Trophoblast cell (in vitro differentiated cells and primary cell): ENCODE measurements at regions not wholly inside any gene's neighbourhood (a gene's known extent, or its start where the extent isn't known, plus 50 kb on each side); places are given as distances from the start of the nearest gene placed in this dataset.

Source experiments
- DNase-seq, 2 donors: peaks; one replicate each; pipeline ENCODE4 v3.0.0-alpha.2; 2016
- H2AFZ ChIP-seq: 2 replicates; pipeline ENCODE4 v1.6.1; 2013; ENCODE audit warnings: low read length, moderate library complexity, mild to moderate bottlenecking; ENCODE audit not compliant: insufficient read depth, poor library complexity
- H2AK5ac ChIP-seq: 2 replicates; pipeline ENCODE4 v1.6.1; 2013; ENCODE audit warnings: mild to moderate bottlenecking, low read length
- H2BK120ac ChIP-seq: 2 replicates; pipeline ENCODE4 v1.6.1; 2013; ENCODE audit warnings: low read length, mild to moderate bottlenecking, moderate library complexity; ENCODE audit not compliant: insufficient read depth, poor library complexity
- H2BK12ac ChIP-seq: 2 replicates; pipeline ENCODE4 v1.6.1; 2013; ENCODE audit warnings: mild to moderate bottlenecking, low read length, moderate library complexity
- H2BK5ac ChIP-seq: 2 replicates; pipeline ENCODE4 v1.6.1; 2013; ENCODE audit warnings: low read length, low read depth, moderate library complexity, mild to moderate bottlenecking; ENCODE audit not compliant: poor library complexity
- H3K14ac ChIP-seq: 2 replicates; pipeline ENCODE4 v1.6.1; 2013; ENCODE audit warnings: mild to moderate bottlenecking, low read length
- H3K18ac ChIP-seq: 2 replicates; pipeline ENCODE4 v1.6.1; 2013; ENCODE audit warnings: mild to moderate bottlenecking, low read length
- H3K23ac ChIP-seq: 2 replicates; pipeline ENCODE4 v1.6.1; 2013; ENCODE audit warnings: low read length
- H3K27ac ChIP-seq: 2 replicates; pipeline ENCODE4 v1.5.1; 2013; ENCODE audit warnings: low read depth, mild to moderate bottlenecking, inconsistent platforms, low read length, moderate library complexity
- H3K27me3 ChIP-seq: 2 replicates; pipeline ENCODE4 v1.6.1; 2013; ENCODE audit warnings: inconsistent platforms, mild to moderate bottlenecking, low read length, moderate library complexity; ENCODE audit not compliant: insufficient read depth
- H3K36me3 ChIP-seq, 2 experiments: 1 replicate in 1 of 2; 2 replicates in 1 of 2; pipeline ENCODE4 v1.6.1; 2013; ENCODE audit warnings: low read length in 2 of 2, mild to moderate bottlenecking in 2 of 2, moderate library complexity in 1 of 2; ENCODE audit not compliant: insufficient read depth in 2 of 2, control insufficient read depth in 1 of 2
- H3K4ac ChIP-seq: 2 replicates; pipeline ENCODE4 v1.6.1; 2013; ENCODE audit warnings: low read depth, mild to moderate bottlenecking, low read length, moderate library complexity
- H3K4me1 ChIP-seq, 2 experiments: 1 replicate in 1 of 2; 2 replicates in 1 of 2; pipeline ENCODE4 v1.6.1; 2013; ENCODE audit warnings: low read length in 2 of 2, mild to moderate bottlenecking in 2 of 2, moderate library complexity in 1 of 2; ENCODE audit not compliant: insufficient read depth in 2 of 2, control insufficient read depth in 1 of 2
- H3K4me2 ChIP-seq: 2 replicates; pipeline ENCODE4 v1.6.1; 2013; ENCODE audit warnings: inconsistent platforms, mild to moderate bottlenecking, low read length, moderate library complexity
- H3K4me3 ChIP-seq: 2 replicates; pipeline ENCODE4 v1.5.1; 2013; ENCODE audit warnings: mild to moderate bottlenecking, low read depth, low read length, inconsistent platforms
- H3K79me1 ChIP-seq: one replicate; pipeline ENCODE4 v1.6.1; 2013; ENCODE audit warnings: low read length
- H3K79me2 ChIP-seq: 2 replicates; pipeline ENCODE4 v1.6.1; 2013; ENCODE audit warnings: low read length, mild to moderate bottlenecking; ENCODE audit not compliant: control insufficient read depth, insufficient read depth, poor library complexity
- H3K9ac ChIP-seq: 2 replicates; pipeline ENCODE4 v1.6.1; 2013; ENCODE audit warnings: mild to moderate bottlenecking, low read length
- H3K9me3 ChIP-seq: 2 replicates; pipeline ENCODE4 v1.6.1; 2013; ENCODE audit warnings: low read depth, mild to moderate bottlenecking, control low read depth, inconsistent platforms, low read length; ENCODE audit not compliant: insufficient read depth
- H4K12ac ChIP-seq: 2 replicates; pipeline ENCODE4 v1.6.1; 2013; ENCODE audit warnings: low read depth, mild to moderate bottlenecking, low read length, moderate library complexity
- H4K8ac ChIP-seq: 2 replicates; pipeline ENCODE4 v1.6.1; 2013; ENCODE audit warnings: low read depth, mild to moderate bottlenecking, low read length, moderate library complexity
- H4K91ac ChIP-seq: one replicate; pipeline ENCODE4 v1.6.1; 2013; ENCODE audit warnings: low read depth, mild to moderate bottlenecking, low read length, moderate library complexity
- WGBS: extraction: QIAGEN DNeasy Blood & Tissue Kit; methylation state at CpG from one replicate; pipeline ENCODE4 v1.1.7; 2013; ENCODE audit warnings: missing lambda C conversion rate; ENCODE audit not compliant: insufficient read length, insufficient coverage; ENCODE audit errors: extremely low coverage; 5-methylcytosine and 5-hydroxymethylcytosine counted together

DNA sequence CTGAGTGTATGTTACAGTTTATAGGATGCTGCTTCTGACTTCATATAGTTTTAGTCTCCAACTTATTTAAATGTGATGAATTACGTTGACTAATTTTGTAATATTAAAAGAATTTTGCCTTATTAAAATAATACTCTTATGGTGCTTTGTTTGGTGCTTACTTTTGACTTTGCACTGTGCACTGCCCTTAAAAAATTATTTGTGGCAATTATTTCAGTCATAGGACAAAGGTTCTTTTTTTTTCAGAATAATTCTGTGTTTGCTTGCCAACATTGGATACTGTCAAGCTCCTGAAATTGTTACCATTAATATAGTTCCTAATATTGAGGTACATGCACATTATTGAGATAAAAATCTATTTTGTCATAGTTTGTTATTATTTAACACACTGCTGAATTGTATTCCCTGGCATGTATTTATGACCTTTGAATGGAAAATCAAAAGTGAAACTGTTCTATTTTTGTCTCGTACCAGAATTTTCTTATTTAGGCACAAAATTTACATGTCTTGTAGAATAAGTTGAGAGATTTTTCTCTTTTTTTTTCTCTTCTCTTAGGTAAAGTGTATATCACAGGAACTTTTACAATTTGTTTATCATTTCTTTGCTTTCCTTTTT, 572.8 kb upstream of the KLHL29 start:
- no peak overlapping the region for H2BK5ac ChIP-seq
- no peak overlapping the region for H3K23ac ChIP-seq
- H4K8ac ChIP-seq: no peak overlapping the region
- H3K14ac ChIP-seq: no peak overlapping the region
- H3K4ac ChIP-seq: no peak overlapping the region
- H3K18ac ChIP-seq: no peak overlapping the region
- no peaks in the 10 kb centered on the region for H3K79me2 ChIP-seq
- no CpG with 5 or more reads among the region's 2 CpGs for WGBS
- no peak overlapping the region for H2BK12ac ChIP-seq
- no peaks in the 10 kb centered on the region for H3K9me3 ChIP-seq
- H2AK5ac ChIP-seq: no peak overlapping the region
- H2AFZ ChIP-seq: no peak overlapping the region
- H3K79me1 ChIP-seq: no peaks in the 10 kb centered on the region
- no peak overlapping the region for H4K12ac ChIP-seq
- H4K91ac ChIP-seq: no peak overlapping the region
- no peak overlapping the region for H2BK120ac ChIP-seq
- no peak overlapping the region for H3K27ac ChIP-seq
- H3K4me1 ChIP-seq: no peaks in the 10 kb centered on the region
- no peaks in the 10 kb centered on the region for H3K36me3 ChIP-seq
- no peaks in the 10 kb centered on the region for H3K27me3 ChIP-seq
- DNase-seq: no peak
- no peak overlapping the region for H3K4me3 ChIP-seq
- no peak overlapping the region for H3K4me2 ChIP-seq
- no peak overlapping the region for H3K9ac ChIP-seq

DNA sequence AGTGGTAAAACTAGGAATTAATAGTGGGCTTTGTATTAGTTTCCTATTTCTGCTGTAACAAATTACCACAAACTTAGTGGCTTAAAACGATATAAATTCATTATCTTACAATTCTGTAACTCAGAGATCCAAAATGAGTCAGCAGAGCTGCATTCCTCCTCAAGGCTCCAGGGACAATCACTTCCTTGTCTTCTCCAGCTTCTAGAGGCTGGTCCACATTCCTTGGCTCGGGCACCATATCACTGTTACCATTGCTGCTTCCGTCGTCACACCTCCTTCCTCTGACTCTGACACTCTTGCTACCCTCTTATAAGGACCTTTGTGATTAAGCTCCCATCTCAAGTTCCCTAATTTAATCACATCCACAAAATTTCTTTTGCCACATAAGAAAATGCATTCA, 567.8 kb upstream of the KLHL29 start:
- Histone ChIP-seq H3K79me1 (no peaks in the 10 kb centered on the region), H3K4me2 (no peak overlapping the region), H3K9ac (no peak overlapping the region), H4K12ac (no peak overlapping the region), H2AK5ac (no peak overlapping the region), H3K4ac (no peak overlapping the region), H3K14ac (no peak overlapping the region), H2AFZ (no peak overlapping the region), H3K27me3 (no peaks in the 10 kb centered on the region), H3K18ac (no peak overlapping the region), H2BK120ac (no peak overlapping the region), H3K27ac (no peak overlapping the region), H3K4me3 (no peak overlapping the region), H2BK12ac (no peak overlapping the region), H2BK5ac (no peak overlapping the region), H3K23ac (no peak overlapping the region), H3K9me3 (no peaks in the 10 kb centered on the region), H3K4me1 (no peaks in the 10 kb centered on the region), H3K79me2 (no peaks in the 10 kb centered on the region), H4K8ac (no peak overlapping the region), H4K91ac (no peak overlapping the region), H3K36me3 (no peaks in the 10 kb centered on the region)
- no peak for DNase-seq
- WGBS: no CpG with 5 or more reads among the region's 4 CpGs

DNA sequence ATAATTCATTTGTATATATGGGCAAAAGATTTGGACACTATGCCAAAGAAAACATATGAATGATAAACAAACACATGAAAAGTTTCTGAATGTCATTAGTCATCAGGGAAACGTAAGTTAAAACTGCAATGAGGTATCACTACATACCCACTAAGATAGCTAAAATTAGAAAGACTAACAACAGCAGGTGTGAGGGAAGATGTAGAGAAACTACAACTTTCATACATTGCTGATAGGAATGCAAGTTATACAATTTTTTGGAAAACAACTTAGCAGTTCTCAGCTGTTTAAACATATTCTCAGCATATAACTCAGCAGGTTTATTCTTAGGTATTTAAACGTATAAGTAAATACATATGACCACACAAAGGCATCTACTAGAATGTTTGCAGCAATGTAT, 563.5 kb upstream of the KLHL29 start:
- Histone ChIP-seq H3K27ac (no peak overlapping the region), H2BK120ac (no peak overlapping the region)

GRCh38 chr2:22822835-22823234, 562.1 kb upstream of the KLHL29 start:
- Histone ChIP-seq H3K4ac (no peak overlapping the region), H3K23ac (no peak overlapping the region), H3K18ac (no peak overlapping the region), H3K79me1 (no peaks in the 10 kb centered on the region), H3K27me3 (no peaks in the 10 kb centered on the region), H3K9me3 (no peaks in the 10 kb centered on the region), H3K14ac (no peak overlapping the region), H3K79me2 (no peaks in the 10 kb centered on the region), H2BK5ac (no peak overlapping the region), H2BK120ac (no peak overlapping the region), H4K8ac (no peak overlapping the region), H2BK12ac (no peak overlapping the region), H2AFZ (no peak overlapping the region), H3K27ac (no peak overlapping the region), H4K12ac (no peak overlapping the region), H3K4me2 (no peak overlapping the region), H3K36me3 (no peaks in the 10 kb centered on the region), H3K4me3 (no peak overlapping the region), H3K9ac (no peak overlapping the region), H4K91ac (no peak overlapping the region), H2AK5ac (no peak overlapping the region), H3K4me1 (no peaks in the 10 kb centered on the region)
- DNase-seq: no peak
- WGBS: no CpG with 5 or more reads among the region's 1 CpG

More for the DNA sequence above, 563.5 kb upstream of the KLHL29 start:
- no peak overlapping the region for H2BK12ac ChIP-seq
- H2AFZ ChIP-seq: no peak overlapping the region
- no peak overlapping the region for H3K4ac ChIP-seq
- no peaks in the 10 kb centered on the region for H3K79me1 ChIP-seq
- H3K18ac ChIP-seq: no peak overlapping the region
- H4K91ac ChIP-seq: no peak overlapping the region
- H4K8ac ChIP-seq: no peak overlapping the region
- no peak overlapping the region for H3K4me2 ChIP-seq
- no peak overlapping the region for H3K4me3 ChIP-seq
- H3K27me3 ChIP-seq: no peaks in the 10 kb centered on the region
- no peak overlapping the region for H3K23ac ChIP-seq
- no peaks in the 10 kb centered on the region for H3K4me1 ChIP-seq
- WGBS: no CpG with 5 or more reads among the region's 2 CpGs
- no peaks in the 10 kb centered on the region for H3K9me3 ChIP-seq
- no peaks in the 10 kb centered on the region for H3K79me2 ChIP-seq
- H3K9ac ChIP-seq: no peak overlapping the region
- no peaks in the 10 kb centered on the region for H3K36me3 ChIP-seq
- no peak overlapping the region for H4K12ac ChIP-seq
- H2BK5ac ChIP-seq: no peak overlapping the region
- H2AK5ac ChIP-seq: no peak overlapping the region
- DNase-seq: no peak
- H3K14ac ChIP-seq: no peak overlapping the region
